WTC11 (cell line): ENCODE measurements at regions not wholly inside any gene's neighbourhood (a gene's known extent, or its start where the extent isn't known, plus 50 kb on each side); places are given as distances from the start of the nearest gene placed in this dataset.

Experiments used
- CTCF ChIP-seq: fragments of 200-600 bp; IDR thresholded peaks from 2 replicates; pipeline ENCODE4 v1.8.0; 2022; ENCODE audit warnings: antibody characterized with exemption
- ELF4 ChIP-seq: sonication (generic); formaldehyde crosslinking; IDR thresholded peaks from 2 replicates; pipeline ENCODE4 v1.8.1; 2022; ENCODE audit warnings: low read depth, mild to moderate bottlenecking, moderate library complexity, missing genetic modification reagents
- MAX ChIP-seq: sonication (generic); formaldehyde crosslinking; IDR thresholded peaks from 2 replicates; pipeline ENCODE4 v1.8.0; 2022; ENCODE audit warnings: mild to moderate bottlenecking, missing genetic modification reagents
- NR1H2 ChIP-seq: sonication (generic); formaldehyde crosslinking; IDR thresholded peaks from 2 replicates; pipeline ENCODE4 v1.9.0; 2021; ENCODE audit warnings: mild to moderate bottlenecking, moderate library complexity, missing genetic modification reagents
- PREB ChIP-seq: sonication (generic); formaldehyde crosslinking; IDR thresholded peaks from 2 replicates; pipeline ENCODE4 v1.8.1; 2022; ENCODE audit warnings: mild to moderate bottlenecking, missing genetic modification reagents, moderate library complexity, borderline replicate concordance

GRCh38 chrX:146238173-146238572 is 420.5 kb downstream of the SLITRK2 start:
- no peak for TF ChIP-seq CTCF
- TF ChIP-seq PREB (CRISPR knock-in tag): no peak
- no peak for TF ChIP-seq MAX
- no peak for TF ChIP-seq NR1H2 (CRISPR knock-in tag)
- TF ChIP-seq ELF4 (CRISPR knock-in tag): no peak
